DND-41 (cell line): ENCODE measurements at regions not wholly inside any gene's neighbourhood (a gene's known extent, or its start where the extent isn't known, plus 50 kb on each side); places are given as distances from the start of the nearest gene placed in this dataset.

Experiments used
- EZH2 ChIP-seq: IDR thresholded peaks from 3 replicates; pipeline ENCODE4 v1.6.1; 2012; ENCODE audit warnings: borderline replicate concordance, low read depth, mild to moderate bottlenecking, moderate library complexity, low read length, inconsistent platforms; ENCODE audit not compliant: severe bottlenecking
- TF ChIP-seq, protein P1 (sequence below): IDR thresholded peaks from 2 replicates; pipeline ENCODE4 v1.5.1; 2012; ENCODE audit warnings: borderline replicate concordance, low read length, moderate library complexity, mild to moderate bottlenecking; ENCODE audit not compliant: poor library complexity, severe bottlenecking; ENCODE audit errors: extremely low read depth

- TF ChIP-seq, protein P1, sequence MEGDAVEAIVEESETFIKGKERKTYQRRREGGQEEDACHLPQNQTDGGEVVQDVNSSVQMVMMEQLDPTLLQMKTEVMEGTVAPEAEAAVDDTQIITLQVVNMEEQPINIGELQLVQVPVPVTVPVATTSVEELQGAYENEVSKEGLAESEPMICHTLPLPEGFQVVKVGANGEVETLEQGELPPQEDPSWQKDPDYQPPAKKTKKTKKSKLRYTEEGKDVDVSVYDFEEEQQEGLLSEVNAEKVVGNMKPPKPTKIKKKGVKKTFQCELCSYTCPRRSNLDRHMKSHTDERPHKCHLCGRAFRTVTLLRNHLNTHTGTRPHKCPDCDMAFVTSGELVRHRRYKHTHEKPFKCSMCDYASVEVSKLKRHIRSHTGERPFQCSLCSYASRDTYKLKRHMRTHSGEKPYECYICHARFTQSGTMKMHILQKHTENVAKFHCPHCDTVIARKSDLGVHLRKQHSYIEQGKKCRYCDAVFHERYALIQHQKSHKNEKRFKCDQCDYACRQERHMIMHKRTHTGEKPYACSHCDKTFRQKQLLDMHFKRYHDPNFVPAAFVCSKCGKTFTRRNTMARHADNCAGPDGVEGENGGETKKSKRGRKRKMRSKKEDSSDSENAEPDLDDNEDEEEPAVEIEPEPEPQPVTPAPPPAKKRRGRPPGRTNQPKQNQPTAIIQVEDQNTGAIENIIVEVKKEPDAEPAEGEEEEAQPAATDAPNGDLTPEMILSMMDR: no peak
- TF ChIP-seq EZH2: no peak
Observed at GRCh38 chr4:119688446-119688845, 59.8 kb upstream of the PDE5A start.
